Activated CD4-positive, alpha-beta T cell treated with anti-CD3 and anti-CD28 coated beads for 4 hours (primary cell): ENCODE measurements at regions not wholly inside any gene's neighbourhood (a gene's known extent, or its start where the extent isn't known, plus 50 kb on each side); places are given as distances from the start of the nearest gene placed in this dataset.

Experiments used
- DNase-seq, 2 donors: peaks; one replicate each; pipeline ENCODE4 v3.0.0-alpha.2; 2020

DNA sequence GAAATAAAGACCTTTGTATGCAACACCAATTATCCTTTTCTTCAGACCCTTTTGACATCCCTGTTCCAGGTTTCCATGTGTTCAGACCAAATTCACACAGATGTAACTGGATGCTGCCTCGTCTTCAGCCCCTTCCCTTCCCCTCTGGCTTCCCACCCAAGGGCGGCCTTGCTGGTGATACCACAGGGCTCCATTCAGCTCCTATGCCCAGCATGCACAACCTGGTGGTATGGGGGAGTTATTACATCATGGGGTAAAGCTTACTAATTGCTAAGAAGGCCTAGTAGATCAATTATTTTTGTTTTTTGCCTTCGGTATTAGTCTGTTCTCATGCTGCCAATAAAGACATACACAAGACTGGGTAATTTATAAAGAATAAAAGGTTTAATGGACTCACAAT lies 317.0 kb upstream of the CXXC4 start:
- no peak for DNase-seq

DNA sequence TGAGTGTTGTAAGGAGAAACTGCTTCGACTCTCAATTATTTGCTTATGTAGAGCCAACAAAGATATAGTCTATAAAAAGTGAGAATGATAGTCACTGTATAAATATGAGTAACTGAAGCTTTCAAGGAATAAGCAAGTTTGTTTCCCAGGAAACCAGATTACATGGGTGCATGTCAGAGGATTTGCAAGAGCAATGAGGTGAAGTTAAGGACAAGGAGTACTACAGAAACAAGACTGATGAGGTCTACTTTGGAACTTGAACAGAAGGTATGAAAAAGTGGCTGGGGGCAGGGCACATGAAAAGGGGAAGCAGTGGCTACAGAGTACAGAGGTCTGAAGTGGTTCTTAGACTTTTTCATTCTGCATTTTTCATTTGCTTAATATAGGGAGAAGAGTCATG lies 321.0 kb upstream of the CXXC4 start:
- DNase-seq, result no peak

DNA sequence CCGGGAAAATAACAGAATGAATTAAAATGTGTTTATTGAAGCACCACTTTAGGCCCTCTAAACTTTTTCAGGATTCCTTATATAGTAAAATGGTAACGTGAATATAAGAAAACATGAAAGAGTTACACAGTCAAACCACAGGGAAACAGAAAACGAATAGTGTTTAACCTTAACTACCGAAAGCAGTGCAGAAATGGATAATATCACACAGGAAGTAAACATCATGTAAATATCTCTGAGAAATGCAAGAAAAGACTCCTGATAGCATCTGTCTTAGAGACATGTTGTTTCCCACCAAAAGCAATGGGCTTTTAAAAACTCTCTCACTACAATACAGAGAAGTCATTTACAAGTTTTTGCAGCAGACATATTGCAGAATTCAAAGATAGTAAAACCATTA lies 323.9 kb upstream of the CXXC4 start:
- no peak for DNase-seq

DNA sequence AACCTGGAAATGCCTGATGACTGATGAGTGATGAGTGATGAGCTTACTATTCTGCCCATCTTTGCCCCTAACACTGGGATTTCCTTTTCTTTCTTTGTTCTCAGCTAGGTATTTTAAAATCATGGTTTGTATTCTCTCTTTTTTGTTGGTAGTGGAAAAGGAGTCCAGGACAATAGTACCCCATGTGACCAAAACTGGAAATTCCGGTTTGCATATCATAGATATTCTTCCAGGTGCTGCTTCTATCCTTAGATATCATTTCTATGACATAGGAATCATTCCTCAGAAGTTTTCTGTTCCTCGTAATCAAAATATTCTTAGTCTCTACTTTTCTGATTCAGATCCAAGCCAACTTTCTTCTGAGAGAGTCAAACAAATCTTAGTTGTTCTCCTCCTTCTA lies 320.5 kb upstream of the TET2 start:
- DNase-seq, result no peak

DNA sequence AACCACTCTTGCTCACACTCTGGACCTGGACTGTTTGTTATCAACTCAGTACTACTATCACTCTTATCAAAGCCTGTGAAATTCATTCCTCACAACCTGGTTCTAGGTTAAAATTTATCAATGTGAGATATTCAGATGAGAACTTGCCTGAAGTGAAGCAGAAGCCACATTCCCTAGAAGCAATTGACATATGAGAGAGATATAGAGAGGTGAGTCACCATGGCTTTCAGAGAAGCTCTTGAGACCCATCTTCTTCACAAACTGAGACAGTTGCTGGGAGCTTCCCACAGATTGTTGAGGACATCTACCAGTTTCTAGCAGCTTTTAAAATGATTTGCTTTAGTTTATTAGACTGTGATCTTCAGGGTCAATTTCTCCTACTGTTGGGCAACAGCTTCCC lies 316.9 kb upstream of the TET2 start:
- DNase-seq, result no peak

DNA sequence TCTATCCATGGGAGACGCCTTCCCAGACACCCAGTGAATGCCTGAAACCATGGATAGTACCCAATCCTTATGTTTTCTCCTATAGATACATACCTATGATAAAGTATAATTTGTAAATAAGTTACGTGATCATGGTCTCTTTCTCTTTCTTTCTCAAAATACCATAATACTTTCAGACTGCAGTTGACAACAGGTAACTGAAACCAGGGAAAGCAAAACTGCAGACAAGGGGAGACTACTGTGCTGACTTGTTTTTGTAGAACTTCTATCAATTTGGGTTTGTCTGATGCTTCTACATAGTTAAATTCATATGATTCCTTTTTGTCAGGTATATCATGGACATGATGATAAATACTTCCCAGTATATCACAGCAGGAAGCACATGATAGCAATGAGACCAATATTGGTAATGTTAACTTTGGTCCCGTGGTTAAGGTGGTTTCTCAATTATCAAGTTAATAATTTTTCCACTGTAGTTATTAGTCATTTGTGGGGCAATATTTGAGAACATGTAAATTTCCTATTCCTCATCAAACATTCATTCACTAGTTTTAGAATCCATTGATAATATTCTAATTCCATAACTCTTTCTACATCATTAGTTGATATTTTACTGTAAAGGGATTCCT lies 298.0 kb upstream of the TET2 start:
- DNase-seq, result no peak

DNA sequence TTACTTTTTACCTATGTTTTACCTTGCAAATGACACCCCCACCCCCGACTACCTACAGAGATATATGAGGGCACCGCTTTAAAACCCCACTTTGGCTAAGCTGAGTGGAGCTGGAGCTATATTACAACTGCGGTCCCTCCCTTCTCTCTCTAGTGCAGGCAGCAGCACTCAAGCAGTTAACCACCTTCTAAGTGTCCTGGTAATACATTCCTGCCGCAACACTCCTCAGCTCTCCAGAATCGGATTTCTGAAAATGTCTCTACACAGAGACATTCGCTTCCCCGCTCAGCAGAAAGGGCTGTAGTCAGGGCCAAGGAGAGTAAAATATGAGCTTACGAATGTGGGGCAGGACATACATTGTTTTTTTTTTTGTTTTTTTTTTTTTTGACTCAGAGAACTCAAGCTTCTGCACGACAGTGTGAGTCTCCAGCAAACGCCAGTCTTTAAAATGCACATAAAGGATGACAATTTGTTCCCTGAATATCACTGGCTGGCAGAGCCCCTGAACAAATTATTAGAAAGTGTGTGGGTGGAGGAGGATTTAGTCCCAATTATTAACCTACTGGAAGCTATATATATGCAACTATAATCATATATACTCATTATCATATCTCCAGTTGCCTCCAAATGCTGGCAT lies 287.0 kb upstream of the TET2 start:
- no peak for DNase-seq

DNA sequence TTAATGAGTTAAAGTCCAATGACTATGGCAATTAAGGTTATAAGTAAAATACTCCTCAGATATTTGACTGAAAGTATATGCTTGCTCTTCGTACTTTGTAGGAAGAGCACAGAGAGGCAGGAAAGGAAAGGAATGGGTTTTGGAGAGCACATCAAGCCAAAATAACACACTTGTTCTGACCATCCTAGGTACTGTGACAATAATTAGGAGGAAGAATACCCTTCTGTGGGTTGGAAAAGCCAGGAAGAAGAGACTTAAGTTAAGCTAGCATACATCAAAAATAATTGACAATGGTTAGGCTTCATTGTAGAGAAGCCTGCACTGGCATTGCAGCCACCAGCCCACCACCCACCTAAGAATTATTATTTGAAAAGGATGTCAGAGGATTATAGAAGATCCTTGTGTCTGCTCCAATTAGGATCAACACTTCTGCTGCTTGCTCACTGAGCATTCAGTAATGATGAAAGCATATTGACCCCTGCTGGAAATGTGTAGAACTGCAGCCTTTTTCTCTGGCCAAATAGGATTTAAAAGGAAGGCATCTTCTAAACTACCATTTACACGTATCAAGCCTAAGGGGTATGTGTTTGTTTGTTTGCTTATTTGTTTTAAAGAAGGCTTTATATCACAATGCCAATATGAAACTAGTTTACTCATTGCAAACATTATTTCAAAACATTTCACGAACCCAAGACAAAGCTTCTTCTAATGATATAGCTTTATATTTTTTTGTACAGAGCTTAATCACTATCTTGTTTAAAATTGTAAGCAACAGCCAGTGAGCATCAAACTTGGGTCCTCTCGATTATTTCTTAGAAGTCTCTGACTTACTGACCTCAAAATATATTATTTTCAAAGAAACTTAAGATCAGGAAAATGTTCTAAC lies 286.2 kb upstream of the TET2 start:
- peak; percentile 12 to 38 for DNase-seq

DNA sequence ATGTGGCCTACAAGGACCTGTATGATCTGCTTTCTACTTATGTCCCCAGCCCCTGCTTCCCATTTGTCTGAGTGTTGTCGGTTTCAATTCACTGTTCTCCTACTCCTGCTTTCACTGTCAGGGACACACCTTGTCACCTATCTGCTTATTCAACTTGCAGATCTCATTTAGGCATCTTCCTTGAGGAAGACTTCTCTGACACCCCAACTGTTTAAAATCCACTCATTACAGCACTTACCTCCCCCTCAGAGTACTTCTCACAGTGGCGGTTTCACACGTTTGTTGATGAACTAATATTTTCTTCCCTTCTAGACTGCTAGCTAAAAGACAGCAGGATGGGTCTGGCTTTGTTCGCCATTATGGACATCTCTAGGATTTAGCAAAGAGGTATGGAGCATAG lies 279.9 kb upstream of the TET2 start:
- no peak for DNase-seq

DNA sequence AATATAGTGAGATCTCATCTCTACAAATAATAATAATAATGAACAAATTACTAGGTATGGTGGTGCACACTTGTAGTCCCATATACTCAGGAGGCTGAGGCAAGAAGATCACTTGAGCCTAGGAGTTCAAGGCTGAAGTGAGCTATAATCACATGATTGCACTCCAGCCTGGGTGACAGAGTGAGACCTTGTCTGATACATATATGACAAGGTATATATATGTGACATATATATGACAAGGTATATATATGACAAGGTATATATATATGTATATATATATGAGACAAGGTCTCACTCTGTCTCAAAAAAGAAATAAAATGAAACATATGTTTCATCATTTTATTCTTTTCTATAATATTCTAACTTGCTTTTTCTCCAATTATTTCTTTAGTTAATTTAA lies 278.1 kb upstream of the TET2 start:
- no peak for DNase-seq

DNA sequence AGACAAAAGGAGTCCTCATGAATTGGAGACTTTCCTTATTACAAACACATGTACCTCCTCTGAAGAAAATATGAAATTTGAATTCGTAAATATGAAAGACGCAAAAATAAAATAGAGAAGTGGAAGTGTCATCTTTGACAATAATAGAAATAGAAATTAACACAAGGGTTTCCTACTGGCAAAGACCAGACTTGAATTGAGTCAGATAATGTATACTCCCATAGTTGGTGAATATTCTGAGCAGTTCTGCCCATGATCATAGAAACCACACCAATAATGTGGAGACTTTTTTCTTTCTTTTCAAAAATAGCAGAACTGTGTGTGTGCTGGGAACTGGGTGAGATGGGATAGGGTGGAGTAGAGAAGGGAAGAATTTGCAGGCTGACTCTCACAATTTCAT lies 277.7 kb upstream of the TET2 start:
- DNase-seq, result no peak

DNA sequence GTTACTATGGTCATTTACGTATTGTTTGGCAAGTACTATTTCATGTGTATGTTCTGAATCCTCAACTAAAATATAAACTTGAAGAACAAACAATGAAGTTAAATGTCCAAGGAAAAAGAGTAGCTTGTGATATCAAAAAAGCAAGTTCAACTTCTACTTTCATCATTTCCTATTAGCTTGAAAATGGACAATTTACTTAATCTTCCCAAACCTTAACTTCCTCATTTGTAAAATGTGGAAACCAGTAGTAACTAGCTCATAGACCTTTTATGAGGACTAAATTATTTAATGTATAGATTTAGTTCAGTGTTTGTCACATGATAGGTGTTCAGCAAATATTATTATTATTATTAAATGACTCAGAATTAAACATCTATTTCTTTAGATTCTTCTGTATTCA lies 276.8 kb upstream of the TET2 start:
- DNase-seq, result no peak

DNA sequence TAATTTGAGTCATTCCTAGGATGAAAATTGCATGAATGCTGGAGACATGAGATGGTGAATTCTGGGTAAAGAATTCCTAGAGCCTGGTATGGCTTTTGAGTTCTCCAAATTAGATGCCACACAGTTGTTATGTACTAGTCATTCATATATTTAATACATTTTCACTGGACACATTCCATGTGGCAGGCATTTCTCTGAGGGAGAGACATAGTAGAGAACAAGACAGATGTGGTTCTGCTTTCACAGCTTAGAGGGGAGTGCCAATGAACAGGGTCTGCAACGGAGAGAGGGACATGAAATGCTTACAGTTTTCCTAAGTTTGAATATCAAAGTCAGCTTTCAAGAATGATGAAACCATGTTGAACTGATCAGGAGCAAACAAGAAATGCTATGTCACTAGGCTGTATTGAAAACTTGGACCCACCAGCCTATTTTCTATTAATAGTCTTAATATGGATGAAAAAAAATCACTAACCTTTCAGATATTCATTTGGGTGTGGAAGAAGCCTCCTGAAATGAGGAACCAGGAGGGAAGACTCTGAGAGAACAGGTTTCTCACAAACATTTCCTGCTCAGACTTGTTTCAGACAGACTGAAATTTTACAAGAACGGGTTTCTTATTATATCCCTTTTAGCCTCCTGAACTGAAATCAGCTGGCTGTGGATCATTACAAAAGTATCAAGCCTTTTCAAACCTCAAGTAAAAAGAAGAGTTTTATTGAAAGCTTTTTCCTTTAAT lies 276.0 kb upstream of the TET2 start:
- DNase-seq, result no peak

DNA sequence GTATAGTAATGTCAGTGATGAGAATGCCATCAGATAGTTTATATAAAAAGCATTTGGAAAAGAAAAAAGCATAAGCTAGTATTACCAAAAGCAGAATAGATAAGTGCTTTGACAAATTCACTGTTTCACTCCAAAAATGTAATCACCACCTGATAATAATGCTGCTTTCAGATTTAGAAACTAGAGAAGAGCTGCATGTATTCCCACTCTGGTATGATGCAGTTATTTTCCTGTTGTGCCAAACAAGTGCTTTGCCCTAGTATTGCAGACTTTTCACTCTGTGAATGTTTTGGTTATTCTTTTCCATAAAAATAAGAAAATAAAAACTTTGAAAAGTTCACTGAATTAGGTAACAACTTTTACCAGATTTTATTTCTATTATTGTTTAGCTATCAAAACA lies 267.7 kb upstream of the TET2 start:
- DNase-seq, result no peak

DNA sequence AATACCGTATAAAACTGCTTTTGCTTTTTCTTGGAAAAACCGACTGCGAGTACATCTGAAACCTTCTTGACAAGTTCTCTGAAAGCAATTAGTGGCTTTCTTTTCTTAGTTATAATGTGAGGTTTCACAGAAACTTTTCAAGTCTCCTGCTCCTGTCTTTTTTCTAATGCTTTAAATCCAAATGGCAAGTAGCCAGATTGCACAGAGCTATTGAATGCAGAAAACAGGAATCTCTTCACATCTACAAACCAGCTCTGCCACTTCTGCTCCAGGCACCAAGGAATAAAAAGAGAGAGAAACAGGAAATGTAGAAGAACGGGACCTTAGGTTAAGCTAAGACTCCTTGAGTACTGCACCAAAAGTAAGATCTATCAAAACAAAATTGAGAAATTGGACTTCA lies 267.3 kb upstream of the TET2 start:
- no peak for DNase-seq

DNA sequence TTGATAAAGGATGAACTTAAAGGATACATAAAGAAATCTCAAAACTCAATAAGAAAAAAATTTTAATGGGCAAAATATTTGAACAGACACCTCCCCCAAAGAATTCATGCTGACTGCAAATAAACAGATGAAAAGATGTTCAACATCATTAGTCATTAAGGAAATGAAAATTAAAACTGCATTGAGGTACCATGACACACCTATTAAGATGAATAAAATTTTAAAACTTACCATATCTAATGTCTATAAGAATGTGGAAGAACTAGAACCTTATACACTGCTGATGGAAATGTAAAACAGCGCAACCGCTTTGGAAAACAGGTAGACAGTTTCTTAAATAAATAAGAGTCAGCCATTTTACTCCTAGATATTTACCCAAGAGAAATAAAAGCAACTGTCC lies 266.8 kb upstream of the TET2 start:
- DNase-seq, result no peak

DNA sequence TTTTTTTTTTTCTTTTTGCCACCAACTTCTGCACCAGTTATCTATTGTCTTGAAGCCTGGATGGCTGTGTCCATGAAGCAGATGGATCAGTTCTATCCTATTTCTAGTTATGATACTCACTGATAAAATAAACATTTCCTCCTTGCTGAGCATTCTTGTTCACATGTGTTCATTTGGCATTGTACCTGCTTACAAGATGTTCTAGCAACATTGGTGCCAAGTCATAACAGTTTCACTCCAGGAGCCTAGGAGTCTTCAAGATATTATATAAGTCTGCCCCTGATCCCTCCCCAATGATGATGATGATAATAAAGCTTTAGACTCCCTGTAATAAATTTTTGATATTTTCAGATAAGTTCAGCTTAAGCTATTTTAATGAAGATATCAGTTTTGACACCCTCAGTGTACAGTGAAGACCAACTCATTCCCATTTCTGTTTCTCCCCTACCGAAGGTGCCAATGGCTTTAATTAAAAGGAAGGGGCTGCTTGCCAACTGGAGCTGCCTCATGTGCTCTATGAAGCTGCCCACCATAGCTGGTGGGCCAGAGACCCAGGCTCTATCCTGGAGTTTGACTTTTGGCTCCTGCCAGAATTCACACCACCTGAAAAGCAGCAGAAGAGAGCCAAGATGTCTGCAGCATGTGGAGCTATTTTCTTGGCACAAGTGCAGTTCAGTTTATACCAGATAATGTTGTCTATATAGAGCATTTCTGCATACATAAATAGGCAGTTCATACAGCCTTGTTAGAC lies 265.4 kb upstream of the TET2 start:
- no peak for DNase-seq

DNA sequence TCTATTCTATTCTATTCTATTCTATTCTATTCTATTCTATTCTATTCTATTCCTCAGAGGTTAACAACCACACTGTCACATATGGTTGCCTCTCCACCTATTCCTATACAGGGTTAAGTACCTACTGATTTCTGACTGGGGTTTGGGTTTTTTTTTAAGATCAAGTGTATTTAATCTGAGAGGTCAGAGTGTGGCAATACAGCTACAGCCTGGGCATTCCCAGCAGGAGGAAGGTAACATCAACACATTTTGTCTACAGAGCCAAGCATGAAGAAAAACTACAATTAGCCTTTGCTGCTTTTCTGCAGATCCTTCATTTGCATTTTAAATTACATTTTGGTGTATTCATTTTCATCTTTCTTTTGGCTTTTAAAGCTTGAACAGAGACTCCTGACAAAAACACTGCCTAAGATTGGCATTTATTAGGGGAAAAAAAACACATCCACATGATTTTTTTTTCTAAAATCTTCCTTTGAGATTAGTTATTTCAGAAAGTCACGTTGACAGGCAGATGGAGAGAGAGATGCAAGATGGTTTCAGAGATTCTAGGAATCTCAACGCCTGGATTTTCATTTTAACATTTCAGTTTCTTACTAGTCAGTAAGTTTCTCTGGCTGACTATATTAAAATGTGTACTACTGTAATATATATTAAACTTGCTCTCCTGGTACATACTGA lies 255.9 kb upstream of the TET2 start:
- DNase-seq, result no peak

DNA sequence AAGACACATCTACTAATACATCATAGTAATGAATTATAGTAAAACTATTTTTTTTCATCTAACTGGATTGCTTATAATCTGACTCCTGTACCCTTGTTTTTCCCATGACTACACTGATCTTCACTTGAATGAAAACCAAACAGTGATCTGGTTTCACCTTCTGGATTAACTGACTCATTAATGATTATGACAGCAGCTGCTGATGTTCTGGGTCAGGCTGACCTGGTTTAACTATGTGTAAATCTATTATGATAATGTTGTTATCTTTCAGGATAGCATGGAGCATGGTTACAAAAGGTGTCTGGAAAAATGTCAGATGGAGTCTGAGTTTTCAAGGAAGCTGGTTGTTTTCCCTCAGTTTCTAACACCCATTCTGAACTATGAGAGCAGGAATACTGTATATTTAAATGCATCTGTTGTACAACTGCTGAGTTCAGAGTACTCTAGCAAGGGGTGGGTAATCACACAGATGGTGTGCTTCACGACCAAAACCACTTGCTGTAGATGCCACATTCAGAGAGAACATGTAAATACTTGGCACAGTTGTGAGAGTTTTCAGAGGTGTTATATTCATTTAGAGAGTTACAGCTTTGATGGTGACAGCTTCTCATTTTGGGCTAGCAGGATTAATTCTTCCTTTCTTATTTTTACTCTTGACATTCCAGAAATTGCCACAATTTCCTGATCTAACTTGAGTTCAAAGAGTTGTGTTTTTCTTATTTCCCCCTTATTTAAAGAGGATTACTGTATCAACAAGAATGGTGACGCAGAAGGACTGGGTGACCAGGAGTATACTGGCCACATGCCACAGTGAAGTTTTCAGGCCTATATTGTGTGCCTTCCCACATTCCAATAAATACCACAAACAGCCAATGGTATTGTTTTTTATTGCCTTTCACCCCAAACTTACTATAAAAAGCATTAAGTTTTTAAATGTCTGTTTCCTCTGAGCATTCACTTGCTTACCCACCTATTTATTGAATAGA lies 249.7 kb upstream of the TET2 start:
- DNase-seq, result no peak

DNA sequence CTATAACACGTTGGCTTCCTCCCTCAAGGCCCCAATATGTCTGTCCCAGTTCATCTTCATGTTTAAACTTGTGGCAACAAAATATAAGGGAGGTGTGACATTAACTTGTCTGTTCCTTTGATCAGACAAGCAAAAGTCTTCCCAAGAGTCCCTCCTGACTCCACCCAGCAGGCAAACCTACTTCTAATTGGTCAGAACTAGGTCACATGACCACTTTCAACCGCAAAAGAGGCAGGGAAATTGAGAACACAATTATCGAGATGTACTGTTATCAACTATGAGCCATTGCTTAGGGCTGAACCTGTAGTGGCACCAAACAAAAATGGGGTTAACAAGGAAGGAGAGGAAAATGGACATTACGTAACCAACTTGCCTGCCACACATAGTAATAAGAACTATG lies 246.8 kb upstream of the TET2 start:
- no peak for DNase-seq

DNA sequence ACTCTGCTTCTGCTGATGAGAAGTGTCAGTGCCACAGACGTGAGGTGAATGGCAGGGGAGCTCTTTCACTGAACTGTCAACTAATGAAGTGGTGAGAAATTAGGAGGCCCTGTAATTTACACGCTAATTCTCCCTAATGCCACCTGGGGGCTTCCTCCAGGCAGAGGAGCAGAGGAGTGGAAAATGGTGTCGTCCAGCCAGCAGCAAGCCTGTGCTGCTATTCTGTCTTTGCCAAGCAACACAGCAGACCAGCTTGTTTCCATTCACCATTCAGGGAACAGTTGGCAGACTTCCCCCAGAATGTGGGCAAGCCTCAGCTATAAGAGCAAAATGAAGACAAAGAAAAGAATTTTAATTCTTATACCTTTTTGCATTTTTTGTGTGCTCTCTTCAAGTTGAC lies 245.2 kb upstream of the TET2 start:
- no peak for DNase-seq
